ENCODE measurements at regions not wholly inside any gene's neighbourhood (a gene's known extent, or its start where the extent isn't known, plus 50 kb on each side); places are given as distances from the start of the nearest gene placed in this dataset.

- no peak overlapping the region for H3K4me3 ChIP-seq (ENCODE audit: low read depth, low read length)
- DNase-seq (ENCODE audit: low read depth) = no peak
- no peak for TF ChIP-seq CTCF (IDR thresholded peaks at IDR 0.05; ENCODE audit: low read depth, low read length, missing control alignments)
These were observed 141.4 kb downstream of the SCG2 start for GRCh38 chr2:223460774-223461211.

- no peak for TF ChIP-seq CTCF (IDR thresholded peaks at IDR 0.05; ENCODE audit: low read depth, low read length, missing control alignments)
- no peak for DNase-seq (ENCODE audit: low read depth)
- H3K4me3 ChIP-seq (ENCODE audit: low read depth, low read length) = no peak overlapping the region
These were observed 138.1 kb downstream of the SCG2 start for GRCh38 chr2:223464071-223464470.

GRCh38 chr2:223465793-223466192 lies 136.4 kb downstream of the SCG2 start:
- TF ChIP-seq CTCF (IDR thresholded peaks at IDR 0.05; ENCODE audit: low read depth, low read length, missing control alignments) = no peak
- no peak for DNase-seq (ENCODE audit: low read depth)

GRCh38 chr2:223467196-223467595 lies 135.0 kb downstream of the SCG2 start:
- TF ChIP-seq CTCF (IDR thresholded peaks at IDR 0.05; ENCODE audit: low read depth, low read length, missing control alignments) = no peak
- no peak overlapping the region for H3K4me3 ChIP-seq (ENCODE audit: low read depth, low read length)

More at GRCh38 chr2:223465793-223466192, 136.4 kb downstream of the SCG2 start:
- no peak overlapping the region for H3K4me3 ChIP-seq (ENCODE audit: low read depth, low read length)

GRCh38 chr2:223469270-223470046 lies 132.7 kb downstream of the SCG2 start:
- no peak for TF ChIP-seq CTCF (IDR thresholded peaks at IDR 0.05; ENCODE audit: low read depth, low read length, missing control alignments)
- no peak for DNase-seq (ENCODE audit: low read depth)
- H3K4me3 ChIP-seq (ENCODE audit: low read depth, low read length) = no peak overlapping the region

More at GRCh38 chr2:223467196-223467595, 135.0 kb downstream of the SCG2 start:
- DNase-seq (ENCODE audit: low read depth) = no peak

- no peak for DNase-seq (ENCODE audit: low read depth)
- no peak overlapping the region for H3K4me3 ChIP-seq (ENCODE audit: low read depth, low read length)
- no peak for TF ChIP-seq CTCF (IDR thresholded peaks at IDR 0.05; ENCODE audit: low read depth, low read length, missing control alignments)
These were observed 131.6 kb downstream of the SCG2 start for GRCh38 chr2:223470602-223471001.

GRCh38 chr2:223472771-223473170 lies 129.4 kb downstream of the SCG2 start:
- no peak for TF ChIP-seq CTCF (IDR thresholded peaks at IDR 0.05; ENCODE audit: low read depth, low read length, missing control alignments)
- no peak for DNase-seq (ENCODE audit: low read depth)
- H3K4me3 ChIP-seq (ENCODE audit: low read depth, low read length) = no peak overlapping the region

All from GM12864 (cell line).